ENCODE measurements at regions not wholly inside any gene's neighbourhood (a gene's known extent, or its start where the extent isn't known, plus 50 kb on each side); places are given as distances from the start of the nearest gene placed in this dataset.

- DNase-seq (ENCODE audit: low spot score), result peak; percentile 71
- TF ChIP-seq CTCF (IDR thresholded peaks at IDR 0.05; ENCODE audit: extremely low read depth, missing control alignments), result peak; percentile 94
Observed at GRCh38 chr7:106176414-106177299, 64.5 kb upstream of the SYPL1 start.

GRCh38 chr7:106175507-106175906 is 63.4 kb upstream of the SYPL1 start:
- no peak for DNase-seq (ENCODE audit: low spot score)
- TF ChIP-seq CTCF (IDR thresholded peaks at IDR 0.05; ENCODE audit: extremely low read depth, missing control alignments), result no peak

GRCh38 chr7:106170651-106171050 is 58.5 kb upstream of the SYPL1 start:
- no peak for TF ChIP-seq CTCF (IDR thresholded peaks at IDR 0.05; ENCODE audit: extremely low read depth, missing control alignments)
- no peak for DNase-seq (ENCODE audit: low spot score)

GRCh38 chr7:106169821-106170610 is 57.9 kb upstream of the SYPL1 start:
- no peak for DNase-seq (ENCODE audit: low spot score)
- TF ChIP-seq CTCF (IDR thresholded peaks at IDR 0.05; ENCODE audit: extremely low read depth, missing control alignments), result no peak

GRCh38 chr7:106167439-106168136 is 55.5 kb upstream of the SYPL1 start:
- TF ChIP-seq CTCF (IDR thresholded peaks at IDR 0.05; ENCODE audit: extremely low read depth, missing control alignments), result no peak
- DNase-seq (ENCODE audit: low spot score), result no peak

- peak; percentile 55 for TF ChIP-seq CTCF (IDR thresholded peaks at IDR 0.05; ENCODE audit: extremely low read depth, missing control alignments)
- DNase-seq (ENCODE audit: low spot score), result peak; percentile 55
Observed at GRCh38 chr7:106166651-106167342, 54.7 kb upstream of the SYPL1 start.

All from GM20000 (cell line).